B cell (primary cell): ENCODE measurements at regions not wholly inside any gene's neighbourhood (a gene's known extent, or its start where the extent isn't known, plus 50 kb on each side); places are given as distances from the start of the nearest gene placed in this dataset.

Experiments used
- EZH2 ChIP-seq: IDR thresholded peaks from 2 replicates; pipeline ENCODE4 v1.6.1; 2012; ENCODE audit warnings: borderline replicate concordance, low read depth, mild to moderate bottlenecking, moderate library complexity, low read length; ENCODE audit not compliant: insufficient read depth, poor library complexity, severe bottlenecking
- TF ChIP-seq, protein P1 (sequence below): fragments of 200-600 bp; IDR thresholded peaks from one replicate; pipeline ENCODE4 v1.8.0; 2022; ENCODE audit warnings: antibody characterized with exemption, mild to moderate bottlenecking

DNA sequence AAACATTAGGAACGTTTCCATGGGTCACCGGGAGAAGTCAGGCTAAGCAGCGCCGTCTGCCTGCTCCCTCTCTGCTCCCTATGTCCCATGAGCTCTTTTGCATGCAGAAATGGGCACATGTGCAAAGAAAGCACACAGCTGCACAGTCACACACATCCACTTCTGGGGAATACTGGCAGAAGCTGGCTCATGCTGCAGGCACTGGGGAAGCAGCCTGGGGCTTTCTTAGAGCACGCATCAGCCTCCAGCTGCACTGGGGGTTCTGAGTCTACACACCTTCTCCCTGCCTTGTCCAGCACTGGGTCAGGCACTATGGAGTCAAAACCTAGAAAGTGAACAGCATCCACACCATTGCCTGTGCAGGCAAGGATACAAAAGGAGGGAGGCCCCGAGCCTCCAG is 76.1 kb upstream of the FOXQ1 start:
- TF ChIP-seq, protein P1, sequence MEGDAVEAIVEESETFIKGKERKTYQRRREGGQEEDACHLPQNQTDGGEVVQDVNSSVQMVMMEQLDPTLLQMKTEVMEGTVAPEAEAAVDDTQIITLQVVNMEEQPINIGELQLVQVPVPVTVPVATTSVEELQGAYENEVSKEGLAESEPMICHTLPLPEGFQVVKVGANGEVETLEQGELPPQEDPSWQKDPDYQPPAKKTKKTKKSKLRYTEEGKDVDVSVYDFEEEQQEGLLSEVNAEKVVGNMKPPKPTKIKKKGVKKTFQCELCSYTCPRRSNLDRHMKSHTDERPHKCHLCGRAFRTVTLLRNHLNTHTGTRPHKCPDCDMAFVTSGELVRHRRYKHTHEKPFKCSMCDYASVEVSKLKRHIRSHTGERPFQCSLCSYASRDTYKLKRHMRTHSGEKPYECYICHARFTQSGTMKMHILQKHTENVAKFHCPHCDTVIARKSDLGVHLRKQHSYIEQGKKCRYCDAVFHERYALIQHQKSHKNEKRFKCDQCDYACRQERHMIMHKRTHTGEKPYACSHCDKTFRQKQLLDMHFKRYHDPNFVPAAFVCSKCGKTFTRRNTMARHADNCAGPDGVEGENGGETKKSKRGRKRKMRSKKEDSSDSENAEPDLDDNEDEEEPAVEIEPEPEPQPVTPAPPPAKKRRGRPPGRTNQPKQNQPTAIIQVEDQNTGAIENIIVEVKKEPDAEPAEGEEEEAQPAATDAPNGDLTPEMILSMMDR = no peak
- no peak for TF ChIP-seq EZH2
